T-helper 17 cell (primary cell): ENCODE measurements at regions not wholly inside any gene's neighbourhood (a gene's known extent, or its start where the extent isn't known, plus 50 kb on each side); places are given as distances from the start of the nearest gene placed in this dataset.
"Not testable (repeated sequence)": the region's sequence is repeated elsewhere in the genome, so short reads cannot be mapped to it uniquely, and the experiment has no call there.

ENCODE experiments used
- ATAC-seq: fragments of 150-1000 bp; cut with Tn5 transposase; 2 replicates; pipeline ENCODE4 v1.10.0; 2021; ENCODE audit warnings: mild to moderate bottlenecking, moderate library complexity
- DNase-seq, 3 donors: peaks; one replicate each; pipeline versions ENCODE4 v3.0.0 to v3.0.0-alpha.2; 2020 to 2021
- H3K9me3 ChIP-seq: one replicate; pipeline ENCODE4 v1.7.0; 2013; ENCODE audit warnings: low read length, mild to moderate bottlenecking; ENCODE audit not compliant: control insufficient read depth, poor library complexity, severe bottlenecking
- H3K27ac Mint-ChIP-seq: one replicate; pipeline ENCODE4 v1.8.0; 2022; ENCODE audit warnings: mild to moderate bottlenecking, moderate library complexity, mixed read lengths
- H3K27me3 Mint-ChIP-seq: one replicate; pipeline ENCODE4 v1.8.0; 2022; ENCODE audit warnings: mixed read lengths
- H3K36me3 Mint-ChIP-seq: one replicate; pipeline ENCODE4 v1.8.0; 2022; ENCODE audit warnings: low read depth, mixed read lengths
- H3K4me1 Mint-ChIP-seq: one replicate; pipeline ENCODE4 v1.8.0; 2022; ENCODE audit warnings: mild to moderate bottlenecking, mixed read lengths
- H3K4me3 Mint-ChIP-seq: one replicate; pipeline ENCODE4 v1.8.0; 2022; ENCODE audit warnings: mild to moderate bottlenecking, moderate library complexity, mixed read lengths

GRCh38 chr21:38091061-38091460 lies 165.7 kb upstream of the KCNJ15 start:
- not testable (repeated sequence) for ATAC-seq, H3K27me3 Mint-ChIP-seq, H3K4me1 Mint-ChIP-seq, H3K36me3 Mint-ChIP-seq, H3K4me3 Mint-ChIP-seq, DNase-seq, H3K9me3 ChIP-seq, H3K27ac Mint-ChIP-seq

- H3K9me3 ChIP-seq, result peaks cover 2% of the 10 kb centered on the region
- Mint-ChIP-seq H3K4me3 (no peak overlapping the region), H3K27ac (no peak overlapping the region), H3K4me1 (no peaks in the 10 kb centered on the region), H3K27me3 (no peaks in the 10 kb centered on the region), H3K36me3 (no peaks in the 10 kb centered on the region)
- DNase-seq (no peak), ATAC-seq (no peak)
These were observed 164.7 kb upstream of the KCNJ15 start for GRCh38 chr21:38092051-38092450.

DNA sequence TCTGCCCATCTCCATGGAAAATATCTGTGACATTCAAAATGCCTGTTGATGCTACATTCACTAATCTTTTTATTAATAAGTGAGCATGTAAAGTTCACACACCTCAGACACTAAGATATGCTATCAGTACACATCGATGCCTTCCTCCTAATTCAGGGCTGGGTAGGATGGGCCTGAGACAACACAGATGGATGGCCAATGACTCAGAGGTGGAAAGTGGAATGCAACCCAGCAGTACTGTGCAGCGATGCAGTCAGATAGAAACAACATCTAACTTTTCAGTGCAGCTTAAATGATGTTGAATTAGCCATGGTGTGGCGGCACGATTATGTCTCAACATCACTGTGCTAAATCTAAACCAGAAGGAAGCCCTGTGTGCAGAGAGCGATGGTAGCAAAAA lies 161.6 kb upstream of the KCNJ15 start:
- H3K9me3 ChIP-seq, result no peaks in the 10 kb centered on the region
- no peak for ATAC-seq
- DNase-seq, result no peak
- H3K4me1 Mint-ChIP-seq, result no peaks in the 10 kb centered on the region
- no peak overlapping the region for H3K27ac Mint-ChIP-seq
- no peaks in the 10 kb centered on the region for H3K27me3 Mint-ChIP-seq
- no peaks in the 10 kb centered on the region for H3K36me3 Mint-ChIP-seq
- H3K4me3 Mint-ChIP-seq, result no peak overlapping the region

DNA sequence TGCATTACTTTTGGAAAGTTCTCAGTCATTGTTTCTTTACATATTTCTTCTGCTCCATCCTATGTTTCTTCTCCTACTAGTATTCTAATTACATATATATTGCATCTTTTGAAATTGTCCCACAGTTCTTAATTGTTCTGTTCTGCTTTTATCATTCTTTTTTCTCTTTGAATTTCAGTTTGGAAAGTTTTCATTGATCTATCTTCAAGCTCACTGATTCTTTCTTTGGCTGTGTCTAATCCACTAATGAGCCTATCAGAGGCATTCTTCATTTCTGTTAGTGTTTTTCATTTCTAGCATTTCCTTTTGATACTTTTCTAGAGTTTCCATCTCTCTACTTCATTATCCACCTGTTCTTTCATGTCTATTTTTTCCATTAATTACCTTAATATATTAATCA lies 159.0 kb upstream of the KCNJ15 start:
- H3K27ac Mint-ChIP-seq, result no peak overlapping the region
- H3K36me3 Mint-ChIP-seq, result no peaks in the 10 kb centered on the region

DNA sequence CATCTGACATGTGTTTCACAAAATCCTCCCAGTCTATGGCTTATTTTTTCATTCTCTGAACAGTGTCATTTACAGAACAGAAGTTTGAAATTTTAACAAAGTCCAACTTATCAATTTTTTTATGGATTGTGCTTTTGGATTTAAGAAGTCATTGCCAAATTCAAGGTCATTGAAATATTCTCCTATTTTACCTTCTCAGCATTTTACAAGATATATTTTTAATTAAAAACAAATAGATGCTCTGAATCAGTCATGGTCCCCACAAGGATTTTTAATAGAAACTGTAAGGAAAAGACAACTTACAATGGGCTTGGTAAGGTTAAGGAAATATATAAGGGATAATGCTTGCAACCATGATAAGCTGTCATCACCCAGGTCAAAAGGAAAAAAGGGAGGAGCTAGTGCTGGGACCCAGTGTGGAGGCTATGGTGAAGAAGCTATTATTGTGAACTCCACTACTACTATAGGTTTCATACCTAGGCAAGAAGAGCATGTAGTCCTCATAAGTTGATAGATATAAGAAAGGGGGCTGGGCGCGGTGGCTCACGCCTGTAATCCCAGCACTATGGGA lies 144.5 kb upstream of the KCNJ15 start:
- no peaks in the 10 kb centered on the region for H3K9me3 ChIP-seq
- no peak overlapping the region for H3K4me3 Mint-ChIP-seq
- H3K4me1 Mint-ChIP-seq, result no peaks in the 10 kb centered on the region
- ATAC-seq (no peak), DNase-seq (no peak)
- no peaks in the 10 kb centered on the region for H3K27me3 Mint-ChIP-seq
- no peaks in the 10 kb centered on the region for H3K36me3 Mint-ChIP-seq
- no peak overlapping the region for H3K27ac Mint-ChIP-seq

More for the DNA sequence above, 159.0 kb upstream of the KCNJ15 start:
- ATAC-seq (no peak), DNase-seq (no peak)
- H3K9me3 ChIP-seq, result no peaks in the 10 kb centered on the region
- Mint-ChIP-seq H3K4me1 (no peaks in the 10 kb centered on the region), H3K4me3 (no peak overlapping the region), H3K27me3 (peaks cover 11% of the 10 kb centered on the region)

- Mint-ChIP-seq H3K27ac (no peak overlapping the region), H3K4me3 (no peak overlapping the region), H3K36me3 (no peaks in the 10 kb centered on the region), H3K27me3 (no peaks in the 10 kb centered on the region), H3K4me1 (no peaks in the 10 kb centered on the region)
- no peak for DNase-seq
- ATAC-seq, result no peak
- no peaks in the 10 kb centered on the region for H3K9me3 ChIP-seq
These were observed 142.0 kb upstream of the KCNJ15 start for GRCh38 chr21:38114717-38115333.

- Mint-ChIP-seq H3K4me3 (no peak overlapping the region), H3K36me3 (no peaks in the 10 kb centered on the region), H3K27me3 (no peaks in the 10 kb centered on the region), H3K27ac (no peak overlapping the region), H3K4me1 (no peaks in the 10 kb centered on the region)
- DNase-seq (no peak), ATAC-seq (no peak)
- no peaks in the 10 kb centered on the region for H3K9me3 ChIP-seq
These were observed 140.9 kb upstream of the KCNJ15 start for GRCh38 chr21:38115870-38116269.

DNA sequence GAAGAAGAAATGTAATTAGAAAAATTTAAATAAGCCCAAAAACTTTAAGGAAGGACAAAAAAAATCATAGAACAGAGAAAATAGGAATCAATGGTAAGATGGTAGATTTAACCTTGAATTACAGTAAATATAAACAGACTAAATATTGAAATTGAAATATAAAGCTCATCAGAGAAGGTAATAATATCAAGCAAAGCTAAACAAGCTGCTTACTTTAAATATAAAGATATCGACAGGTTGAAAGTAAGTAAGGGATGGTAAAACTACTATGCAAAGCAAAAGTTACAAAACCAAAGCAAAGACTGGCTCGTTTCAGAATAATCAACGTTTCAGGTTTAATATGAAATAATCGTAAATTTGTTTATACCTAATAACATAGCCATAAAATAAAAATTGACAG lies 137.0 kb upstream of the KCNJ15 start:
- Mint-ChIP-seq H3K27me3 (no peaks in the 10 kb centered on the region), H3K36me3 (no peaks in the 10 kb centered on the region), H3K4me3 (no peak overlapping the region), H3K27ac (no peak overlapping the region), H3K4me1 (no peaks in the 10 kb centered on the region)
- DNase-seq (no peak), ATAC-seq (no peak)
- H3K9me3 ChIP-seq, result no peaks in the 10 kb centered on the region

DNA sequence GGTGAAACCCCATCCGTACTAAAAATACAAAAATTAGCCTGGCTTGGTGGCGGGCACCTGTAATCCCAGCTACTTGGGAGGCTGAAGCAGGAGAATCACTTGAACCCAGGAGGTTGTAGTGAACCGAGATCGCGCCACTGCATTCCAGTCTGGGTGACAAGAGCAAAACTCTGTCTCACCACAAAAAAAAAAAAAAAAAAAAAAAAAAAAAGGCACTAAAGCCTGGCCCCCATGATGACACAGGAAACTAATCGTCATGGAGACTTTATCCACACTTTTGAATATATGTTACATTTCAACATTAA lies 136.2 kb upstream of the KCNJ15 start:
- not testable (repeated sequence) for H3K27ac Mint-ChIP-seq, DNase-seq, ATAC-seq, H3K4me1 Mint-ChIP-seq, H3K36me3 Mint-ChIP-seq, H3K27me3 Mint-ChIP-seq, H3K4me3 Mint-ChIP-seq, H3K9me3 ChIP-seq

DNA sequence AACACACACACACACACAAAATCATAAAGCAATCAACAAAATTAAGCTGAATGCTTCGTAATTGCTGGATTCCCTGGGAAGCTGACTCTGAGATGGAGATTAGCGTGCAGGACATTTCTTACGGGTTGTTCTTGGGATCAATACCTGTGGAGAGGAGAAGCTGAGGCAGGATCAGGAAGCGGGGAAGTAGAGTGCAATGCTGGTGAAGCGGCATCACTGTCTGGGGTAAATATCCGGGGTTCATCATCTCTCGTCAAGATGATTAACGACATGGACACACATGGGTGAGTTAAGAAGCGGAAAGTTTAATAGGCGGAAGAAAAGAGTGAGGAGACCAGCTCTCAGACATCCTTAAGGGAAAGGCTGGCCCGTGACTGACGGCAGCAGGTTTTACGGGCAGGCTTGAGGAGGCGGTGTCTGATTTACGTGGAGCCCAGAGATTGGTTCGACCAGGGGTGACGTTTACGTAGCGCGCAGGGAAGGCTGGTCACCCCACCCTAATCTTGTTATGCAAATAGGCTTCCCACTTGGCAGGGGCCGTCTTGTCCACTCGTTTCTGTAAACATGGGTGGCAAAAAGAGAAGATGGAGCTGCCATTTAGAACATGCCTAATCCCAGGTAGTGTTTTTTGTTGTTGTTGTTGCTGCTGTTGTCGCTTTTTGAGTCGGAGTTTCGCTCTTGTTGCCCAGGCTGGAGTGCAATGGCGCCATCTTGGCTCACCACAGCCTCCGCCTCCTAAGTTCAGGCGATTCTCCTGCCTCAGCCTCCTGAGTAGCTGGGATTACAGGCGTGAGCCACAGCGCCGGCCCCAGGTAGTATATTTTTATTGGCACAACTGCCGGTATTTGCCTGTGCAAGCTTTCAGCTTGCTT lies 135.6 kb upstream of the KCNJ15 start:
- H3K9me3 ChIP-seq, result no peaks in the 10 kb centered on the region

DNA sequence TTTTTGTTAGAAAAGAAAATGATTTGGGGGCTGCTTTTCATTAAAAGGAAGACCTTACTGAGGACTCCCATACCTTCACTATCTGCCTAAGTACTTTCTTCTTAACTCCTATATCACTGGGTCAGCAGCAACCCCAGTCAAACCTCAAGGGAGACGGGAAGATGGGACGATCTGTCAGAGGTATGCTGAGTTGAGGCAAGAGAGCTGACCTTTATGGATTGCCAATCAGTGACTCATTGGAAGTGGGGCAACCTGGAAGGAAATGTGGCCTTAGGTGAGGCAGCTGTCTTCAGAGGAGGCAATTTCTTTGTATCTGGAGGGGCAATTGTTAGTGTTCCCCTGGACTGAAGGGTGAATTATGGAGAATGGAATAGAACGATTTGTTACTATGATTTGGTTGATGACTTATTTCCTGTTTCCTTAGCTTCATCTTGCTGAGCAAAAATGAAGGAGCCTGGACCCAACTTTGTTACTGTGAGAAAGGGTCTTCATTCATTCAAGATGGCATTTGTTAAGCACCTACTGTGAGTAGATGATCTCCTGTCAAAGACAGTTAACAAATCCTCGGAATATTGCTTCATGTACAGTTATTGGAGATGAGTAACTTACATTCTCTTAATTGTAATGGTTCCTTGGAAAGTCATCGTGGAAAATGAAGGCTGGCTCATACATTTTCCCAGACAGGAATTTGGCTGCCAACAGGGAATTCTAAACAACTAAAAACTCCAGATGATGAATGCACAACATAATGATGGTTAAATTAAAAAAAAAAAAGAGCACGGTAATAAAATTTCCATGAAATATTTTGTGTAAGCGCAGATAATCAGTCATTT lies 134.7 kb upstream of the KCNJ15 start:
- H3K9me3 ChIP-seq, result no peaks in the 10 kb centered on the region
- DNase-seq (no peak), ATAC-seq (no peak)
- no peak overlapping the region for H3K27ac Mint-ChIP-seq
- H3K36me3 Mint-ChIP-seq, result no peaks in the 10 kb centered on the region
- peaks cover 6% of the 10 kb centered on the region for H3K27me3 Mint-ChIP-seq
- peaks cover 2% of the 10 kb centered on the region for H3K4me1 Mint-ChIP-seq
- H3K4me3 Mint-ChIP-seq, result no peak overlapping the region

More for the DNA sequence above, 135.6 kb upstream of the KCNJ15 start:
- Mint-ChIP-seq H3K27me3 (peaks cover 4% of the 10 kb centered on the region), H3K4me3 (no peak overlapping the region), H3K4me1 (peaks cover 2% of the 10 kb centered on the region), H3K27ac (no peak overlapping the region), H3K36me3 (no peaks in the 10 kb centered on the region)
- no peak for DNase-seq
- no peak for ATAC-seq

DNA sequence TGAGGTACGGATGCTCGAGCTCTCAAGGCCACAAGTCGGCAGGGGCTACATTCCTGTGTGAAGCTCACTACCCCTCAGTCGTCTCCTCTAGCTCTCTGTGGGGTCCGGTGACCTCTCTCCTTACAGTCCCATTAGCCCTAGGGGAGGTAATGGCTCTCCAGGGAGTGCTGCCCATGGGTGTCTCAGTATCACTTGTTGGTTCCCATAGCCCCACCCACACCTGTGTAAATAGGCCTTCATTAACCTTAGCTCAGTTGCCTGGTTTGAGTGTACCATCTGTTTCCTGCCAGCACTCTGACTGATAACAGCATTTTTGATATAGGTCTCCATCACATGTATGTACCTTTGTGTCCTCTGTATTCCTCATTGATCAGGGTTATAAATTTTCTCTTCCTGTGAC lies 133.2 kb upstream of the KCNJ15 start:
- Mint-ChIP-seq H3K36me3 (no peaks in the 10 kb centered on the region), H3K4me3 (no peak overlapping the region), H3K27ac (no peak overlapping the region), H3K4me1 (peaks cover 2% of the 10 kb centered on the region), H3K27me3 (peaks cover 11% of the 10 kb centered on the region)
- H3K9me3 ChIP-seq, result no peaks in the 10 kb centered on the region
- no peak for ATAC-seq
- DNase-seq, result no peak

DNA sequence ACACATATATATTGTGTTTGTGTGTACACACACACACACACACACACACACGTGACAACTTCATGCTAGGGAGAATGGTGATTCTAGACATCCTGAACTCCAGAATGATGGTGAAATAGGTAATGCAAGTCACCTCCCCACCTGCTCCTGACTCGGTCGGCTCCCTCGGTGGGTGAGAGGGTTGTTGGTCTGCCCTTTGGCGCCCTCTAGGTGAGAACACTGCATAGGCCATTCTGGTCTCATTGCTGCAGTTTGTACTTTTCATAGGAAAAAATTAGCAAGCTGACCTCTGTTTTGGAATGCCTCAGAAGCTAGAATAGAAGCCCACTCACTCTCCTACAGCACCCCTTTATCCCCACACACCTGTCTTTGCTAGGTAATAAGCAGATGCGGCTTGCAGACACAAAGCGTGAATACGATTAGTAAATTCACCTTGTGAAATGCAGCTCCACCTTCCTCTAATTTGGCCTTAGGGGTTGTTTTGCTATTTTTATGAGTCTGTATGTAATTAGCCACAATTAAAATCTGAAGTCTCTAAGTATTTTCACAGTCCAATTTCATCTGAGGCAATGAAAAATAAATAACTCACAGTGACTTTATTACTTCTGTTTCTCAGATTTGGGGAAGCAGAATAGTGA lies 130.0 kb upstream of the KCNJ15 start:
- peak; percentile 59 for ATAC-seq
- no peaks in the 10 kb centered on the region for H3K9me3 ChIP-seq
- Mint-ChIP-seq H3K4me3 (no peak overlapping the region), H3K4me1 (peaks cover 2% of the 10 kb centered on the region), H3K27ac (no peak overlapping the region), H3K36me3 (no peaks in the 10 kb centered on the region), H3K27me3 (peaks cover 36% of the 10 kb centered on the region)
- peak in 1 of 3 donors; percentile 6 for DNase-seq
